IgD-negative memory B cell (primary cell): ENCODE measurements at regions not wholly inside any gene's neighbourhood (a gene's known extent, or its start where the extent isn't known, plus 50 kb on each side); places are given as distances from the start of the nearest gene placed in this dataset.

Experiments
- H3K27ac Mint-ChIP-seq, 3 donors: one replicate each; pipeline ENCODE4 v1.8.0; 2020 to 2022; ENCODE audit warnings: mild to moderate bottlenecking in 3 of 3, mixed read lengths in 3 of 3, moderate library complexity in 1 of 3
- H3K27me3 Mint-ChIP-seq: one replicate; pipeline ENCODE4 v1.8.0; 2021; ENCODE audit warnings: mixed read lengths
- H3K36me3 Mint-ChIP-seq: one replicate; pipeline ENCODE4 v1.8.0; 2020; ENCODE audit warnings: mild to moderate bottlenecking, mixed read lengths
- H3K4me1 Mint-ChIP-seq, 3 donors: one replicate each; pipeline ENCODE4 v1.8.0; 2020 to 2022; ENCODE audit warnings: mixed read lengths in 3 of 3, mild to moderate bottlenecking in 1 of 3
- H3K4me3 Mint-ChIP-seq, 4 donors: one replicate each; pipeline ENCODE4 v1.8.0; 2020 to 2022; ENCODE audit warnings: mild to moderate bottlenecking in 4 of 4, mixed read lengths in 4 of 4, moderate library complexity in 3 of 4
- H3K9me3 Mint-ChIP-seq, 3 donors: one replicate each; pipeline ENCODE4 v1.8.0; 2020 to 2021; ENCODE audit warnings: mixed read lengths in 3 of 3, mild to moderate bottlenecking in 1 of 3

GRCh38 chr17:52762147-52762793 lies 603.8 kb upstream of the CA10 start:
- H3K27ac Mint-ChIP-seq = no peak overlapping the region
- no peaks in the 10 kb centered on the region for H3K4me1 Mint-ChIP-seq
- H3K27me3 Mint-ChIP-seq = no peaks in the 10 kb centered on the region
- peaks cover 0 to 18% (median 6%) of the 10 kb centered on the region in 3 donors for H3K9me3 Mint-ChIP-seq
- no peaks in the 10 kb centered on the region for H3K36me3 Mint-ChIP-seq
- H3K4me3 Mint-ChIP-seq = no peak overlapping the region

- no peak overlapping the region for H3K27ac Mint-ChIP-seq
- H3K9me3 Mint-ChIP-seq = peaks cover 0 to 14% (median 4%) of the 10 kb centered on the region in 3 donors
- no peak overlapping the region for H3K4me3 Mint-ChIP-seq
- H3K36me3 Mint-ChIP-seq = no peaks in the 10 kb centered on the region
- H3K27me3 Mint-ChIP-seq = no peaks in the 10 kb centered on the region
- H3K4me1 Mint-ChIP-seq = no peaks in the 10 kb centered on the region
Observed at GRCh38 chr17:52759864-52760263, 601.4 kb upstream of the CA10 start.

- Mint-ChIP-seq H3K4me3 (no peak overlapping the region), H3K9me3 (peaks cover 0 to 14% (median 4%) of the 10 kb centered on the region in 3 donors), H3K4me1 (no peaks in the 10 kb centered on the region), H3K27me3 (no peaks in the 10 kb centered on the region), H3K36me3 (no peaks in the 10 kb centered on the region), H3K27ac (no peak overlapping the region)
Observed at GRCh38 chr17:52758481-52758880, 600.0 kb upstream of the CA10 start.

GRCh38 chr17:52756746-52757145 lies 598.2 kb upstream of the CA10 start:
- no peak overlapping the region for H3K4me3 Mint-ChIP-seq
- H3K36me3 Mint-ChIP-seq = no peaks in the 10 kb centered on the region
- no peaks in the 10 kb centered on the region for H3K4me1 Mint-ChIP-seq
- peaks cover 0 to 17% (median 4%) of the 10 kb centered on the region in 3 donors for H3K9me3 Mint-ChIP-seq
- no peak overlapping the region for H3K27ac Mint-ChIP-seq
- H3K27me3 Mint-ChIP-seq = no peaks in the 10 kb centered on the region

- H3K4me1 Mint-ChIP-seq = no peaks in the 10 kb centered on the region
- peaks cover 0 to 17% (median 3%) of the 10 kb centered on the region in 3 donors for H3K9me3 Mint-ChIP-seq
- H3K4me3 Mint-ChIP-seq = no peak overlapping the region
- no peaks in the 10 kb centered on the region for H3K36me3 Mint-ChIP-seq
- H3K27me3 Mint-ChIP-seq = no peaks in the 10 kb centered on the region
- no peak overlapping the region for H3K27ac Mint-ChIP-seq
Observed at GRCh38 chr17:52754838-52755237, 596.3 kb upstream of the CA10 start.

- Mint-ChIP-seq H3K4me1 (no peaks in the 10 kb centered on the region), H3K4me3 (no peak overlapping the region), H3K36me3 (no peaks in the 10 kb centered on the region), H3K9me3 (peaks cover 0 to 6% (median 0%) of the 10 kb centered on the region in 3 donors), H3K27ac (no peak overlapping the region), H3K27me3 (no peaks in the 10 kb centered on the region)
Observed at GRCh38 chr17:52751051-52751450, 592.5 kb upstream of the CA10 start.

GRCh38 chr17:52744179-52744578 lies 585.7 kb upstream of the CA10 start:
- no peaks in the 10 kb centered on the region for H3K27me3 Mint-ChIP-seq
- H3K4me3 Mint-ChIP-seq = no peak overlapping the region
- H3K4me1 Mint-ChIP-seq = no peaks in the 10 kb centered on the region
- H3K27ac Mint-ChIP-seq = no peak overlapping the region
- peaks cover 0 to 1% (median 0%) of the 10 kb centered on the region in 3 donors for H3K9me3 Mint-ChIP-seq
- no peaks in the 10 kb centered on the region for H3K36me3 Mint-ChIP-seq

- Mint-ChIP-seq H3K4me1 (no peaks in the 10 kb centered on the region), H3K4me3 (no peak overlapping the region), H3K9me3 (peaks cover 0 to 3% (median 3%) of the 10 kb centered on the region in 3 donors), H3K27me3 (no peaks in the 10 kb centered on the region), H3K27ac (no peak overlapping the region), H3K36me3 (no peaks in the 10 kb centered on the region)
Observed at GRCh38 chr17:52740006-52740405, 581.5 kb upstream of the CA10 start.

GRCh38 chr17:52738791-52739190 lies 580.3 kb upstream of the CA10 start:
- Mint-ChIP-seq H3K4me1 (no peaks in the 10 kb centered on the region), H3K27me3 (no peaks in the 10 kb centered on the region)

GRCh38 chr17:52737071-52737470 lies 578.6 kb upstream of the CA10 start:
- H3K4me1 Mint-ChIP-seq = no peaks in the 10 kb centered on the region
- H3K27ac Mint-ChIP-seq = no peak overlapping the region
- peaks cover 0 to 11% (median 5%) of the 10 kb centered on the region in 3 donors for H3K9me3 Mint-ChIP-seq
- no peaks in the 10 kb centered on the region for H3K36me3 Mint-ChIP-seq
- no peaks in the 10 kb centered on the region for H3K27me3 Mint-ChIP-seq
- no peak overlapping the region for H3K4me3 Mint-ChIP-seq

More at GRCh38 chr17:52738791-52739190, 580.3 kb upstream of the CA10 start:
- Mint-ChIP-seq H3K9me3 (peaks cover 0 to 11% (median 5%) of the 10 kb centered on the region in 3 donors), H3K36me3 (no peaks in the 10 kb centered on the region), H3K27ac (no peak overlapping the region), H3K4me3 (no peak overlapping the region)

- Mint-ChIP-seq H3K4me3 (no peak overlapping the region), H3K27me3 (no peaks in the 10 kb centered on the region), H3K4me1 (no peaks in the 10 kb centered on the region), H3K36me3 (no peaks in the 10 kb centered on the region), H3K9me3 (peaks cover 2 to 16% (median 7%) of the 10 kb centered on the region in 3 donors), H3K27ac (no peak overlapping the region)
Observed at GRCh38 chr17:52732841-52733240, 574.3 kb upstream of the CA10 start.

- Mint-ChIP-seq H3K36me3 (no peaks in the 10 kb centered on the region), H3K4me1 (no peaks in the 10 kb centered on the region), H3K9me3 (peaks cover 2 to 6% (median 4%) of the 10 kb centered on the region in 3 donors), H3K27me3 (no peaks in the 10 kb centered on the region), H3K27ac (no peak overlapping the region), H3K4me3 (no peak overlapping the region)
Observed at GRCh38 chr17:52724578-52724977, 566.1 kb upstream of the CA10 start.

GRCh38 chr17:52721910-52722309 lies 563.4 kb upstream of the CA10 start:
- H3K4me3 Mint-ChIP-seq = no peak overlapping the region
- H3K9me3 Mint-ChIP-seq = peaks cover 0 to 10% (median 7%) of the 10 kb centered on the region in 3 donors
- no peaks in the 10 kb centered on the region for H3K4me1 Mint-ChIP-seq
- no peaks in the 10 kb centered on the region for H3K36me3 Mint-ChIP-seq
- H3K27ac Mint-ChIP-seq = no peak overlapping the region
- no peaks in the 10 kb centered on the region for H3K27me3 Mint-ChIP-seq

- Mint-ChIP-seq H3K27me3 (no peaks in the 10 kb centered on the region), H3K4me3 (no peak overlapping the region), H3K9me3 (peaks cover 0 to 1% (median 0%) of the 10 kb centered on the region in 3 donors), H3K36me3 (no peaks in the 10 kb centered on the region), H3K27ac (no peak overlapping the region), H3K4me1 (no peaks in the 10 kb centered on the region)
Observed at GRCh38 chr17:52710363-52710901, 551.9 kb upstream of the CA10 start.

- Mint-ChIP-seq H3K9me3 (peaks cover 0 to 1% (median 0%) of the 10 kb centered on the region in 3 donors), H3K4me1 (no peaks in the 10 kb centered on the region), H3K36me3 (peaks cover 1% of the 10 kb centered on the region), H3K27me3 (no peaks in the 10 kb centered on the region), H3K27ac (no peak overlapping the region), H3K4me3 (no peak overlapping the region)
Observed at GRCh38 chr17:52709724-52710123, 551.2 kb upstream of the CA10 start.

GRCh38 chr17:52696362-52696761 lies 537.8 kb upstream of the CA10 start:
- Mint-ChIP-seq H3K27me3 (no peaks in the 10 kb centered on the region), H3K9me3 (peaks cover 0 to 6% (median 2%) of the 10 kb centered on the region in 3 donors), H3K27ac (no peak overlapping the region), H3K4me1 (no peaks in the 10 kb centered on the region), H3K4me3 (no peak overlapping the region), H3K36me3 (peaks cover 4% of the 10 kb centered on the region)
